K562 (cell line): ENCODE measurements at regions not wholly inside any gene's neighbourhood (a gene's known extent, or its start where the extent isn't known, plus 50 kb on each side); places are given as distances from the start of the nearest gene placed in this dataset.
A peak's percentile ranks its signal among the peaks of the same experiment; 100 is the strongest.

ENCODE experiments used
- ATAC-seq: fragments of 200-7000 bp; cut with Tn5 transposase; 3 replicates; pipeline ENCODE4 v1.9.1; 2020; ENCODE audit warnings: moderate library complexity
- BruUV-seq: library from RNA; stranded (reverse); fragments of 400-500 nt; replicated peaks from 2 replicates; lab custom pipeline; 2021; lab: Mats Ljungman, UMichigan
- CTCF ChIA-PET: fragments of 300-600 bp; formaldehyde crosslinking; extraction: SDS; loops from one replicate; lab custom pipeline; 2021; ENCODE audit warnings: low intra/inter-chr PET ratio; lab: Yijun Ruan, JAX
- POLR2A ChIA-PET: fragments of 300-600, 350-650 bp; sonication (Branson Sonifier 250); formaldehyde crosslinking; extraction: SDS; loops from one replicate; lab custom pipeline; 2021; ENCODE audit warnings: antibody characterized with exemption, inconsistent platforms; lab: Yijun Ruan, JAX
- DNase-seq, 4 experiments: peaks; one replicate each; pipeline versions ENCODE4 v3.0.0 to v3.0.0-alpha.2; 2011 to 2018; ENCODE audit warnings: low spot score in 3 of 4, mixed read lengths in 3 of 4; ENCODE audit errors: extremely low read depth in 1 of 4
- FAIRE-seq: peaks from 2 replicates; lab custom pipeline; 2011; peaks lifted over from hg19 to GRCh38; lab: Jason Lieb, UNC
- H2AFZ ChIP-seq: 2 replicates; pipeline ENCODE4 v1.6.0; 2011; ENCODE audit warnings: low read depth, low read length, control low read depth, inconsistent platforms
- H3K27ac ChIP-seq: fragments of 200-600 bp; 3 replicates; pipeline ENCODE4 v1.8.0; 2011; ENCODE audit warnings: low read depth, mild to moderate bottlenecking, control low read depth, inconsistent platforms, low read length, moderate library complexity, mixed read lengths; ENCODE audit errors: extremely low read depth
- H3K27me3 ChIP-seq, 2 experiments: fragments of 300-600 bp in 1 of 2; 2 replicates in 1 of 2; 3 replicates in 1 of 2; pipeline versions ENCODE4 v1.6.0 to v1.8.0; 2011; ENCODE audit warnings: inconsistent platforms in 2 of 2, low read length in 2 of 2, mild to moderate bottlenecking in 1 of 2, mixed read lengths in 1 of 2, moderate library complexity in 1 of 2; ENCODE audit not compliant: control insufficient read depth in 2 of 2, insufficient read depth in 2 of 2
- H3K36me3 ChIP-seq: fragments of 300-600 bp; 3 replicates; pipeline ENCODE4 v1.8.0; 2011; ENCODE audit warnings: mild to moderate bottlenecking, low read length, inconsistent platforms; ENCODE audit not compliant: control insufficient read depth, insufficient read depth
- H3K4me1 ChIP-seq, 2 experiments: fragments of 200-600 bp in 1 of 2; replicated peaks in 1 of 2; 2 replicates in 1 of 2; 3 replicates in 1 of 2; pipeline versions ENCODE4 v1.5.1 to v1.8.0; 2011; ENCODE audit warnings: inconsistent platforms in 2 of 2, low read length in 2 of 2, mild to moderate bottlenecking in 1 of 2, mixed read lengths in 1 of 2, moderate library complexity in 1 of 2; ENCODE audit not compliant: control insufficient read depth in 2 of 2, insufficient read depth in 2 of 2
- H3K4me2 ChIP-seq: 2 replicates; pipeline ENCODE4 v1.6.1; 2011; ENCODE audit warnings: low read length, control low read depth, inconsistent platforms, mixed read lengths; ENCODE audit not compliant: insufficient read depth
- H3K4me3 ChIP-seq: fragments of 200-600 bp; sonication (generic), shearing (Covaris generic); 2 replicates; pipeline ENCODE4 v1.5.1; 2016; ENCODE audit warnings: control low read depth, inconsistent platforms
- H3K79me2 ChIP-seq: fragments of 200-600 bp; 3 replicates; pipeline ENCODE4 v1.8.0; 2011; ENCODE audit warnings: low read length, inconsistent platforms; ENCODE audit not compliant: control insufficient read depth, insufficient read depth
- H3K9ac ChIP-seq, 2 experiments: 2 replicates each; pipeline versions ENCODE4 v1.6.0 to v1.6.1; 2011; ENCODE audit warnings: low read depth in 2 of 2, low read length in 2 of 2, control low read depth in 1 of 2, inconsistent platforms in 1 of 2, mild to moderate bottlenecking in 1 of 2, mixed read lengths in 1 of 2; ENCODE audit not compliant: insufficient read depth in 1 of 2
- H3K9me1 ChIP-seq: one replicate; pipeline ENCODE4 v1.6.0; 2011; ENCODE audit warnings: inconsistent platforms, mild to moderate bottlenecking, low read length, moderate library complexity; ENCODE audit not compliant: control insufficient read depth, insufficient read depth
- H3K9me3 ChIP-seq: replicated peaks from 2 replicates; pipeline ENCODE4 v1.5.1; 2011; ENCODE audit warnings: low read depth, low read length, inconsistent platforms; ENCODE audit not compliant: control insufficient read depth, insufficient read depth
- H4K20me1 ChIP-seq: replicated peaks from 2 replicates; pipeline ENCODE4 v1.6.1; 2011; ENCODE audit warnings: low read length, inconsistent platforms, mixed read lengths; ENCODE audit not compliant: control insufficient read depth, insufficient read depth
- BMI1 ChIP-seq: fragments of 150-350 bp; IDR thresholded peaks from 2 replicates; pipeline ENCODE4 v1.6.1; 2014; ENCODE audit warnings: low read length
- CC2D1A ChIP-seq: fragments of 450-650 bp; IDR thresholded peaks from 2 replicates; pipeline ENCODE4 v1.6.1; 2017; ENCODE audit warnings: mild to moderate bottlenecking
- CREM ChIP-seq: IDR thresholded peaks from 2 replicates; pipeline ENCODE4 v1.6.1; 2014; ENCODE audit warnings: antibody characterized with exemption, low read depth
- ETV6 ChIP-seq, 3 experiments: fragments of 150-350 bp in 1 of 3; sonication (generic) in 1 of 3; formaldehyde crosslinking in 1 of 3; IDR thresholded peaks; 2 replicates each; pipeline versions ENCODE4 v1.6.1 to v1.8.0; 2014 to 2022; ENCODE audit warnings: borderline replicate concordance in 2 of 3, low read depth in 2 of 3, antibody characterized with exemption in 1 of 3, low read length in 1 of 3, mild to moderate bottlenecking in 1 of 3, missing genetic modification reagents in 1 of 3
- MCM3 ChIP-seq: fragments of 450-650 bp; IDR thresholded peaks from 2 replicates; pipeline ENCODE4 v1.6.1; 2016
- RFX1 ChIP-seq: fragments of 450-650 bp; IDR thresholded peaks from 2 replicates; pipeline ENCODE4 v1.6.1; 2016; ENCODE audit warnings: mild to moderate bottlenecking, moderate library complexity
- WGBS: fragments of 100-300 bp; shearing (Covaris generic); methylation state at CpG from one replicate; pipeline ENCODE4 v1.1.6; 2016; ENCODE audit warnings: low coverage, mixed read lengths; ENCODE audit not compliant: insufficient coverage; ENCODE audit errors: missing lambda C conversion rate; 5-methylcytosine and 5-hydroxymethylcytosine counted together
- in situ Hi-C: fragments of 300-500 bp; cut with MboI; formaldehyde crosslinking; loops from 4 replicates; pipeline ENCODE4 v1.15.0; 2018; ENCODE audit warnings: inconsistent platforms, mixed read lengths
- intact Hi-C: fragments of 100-400 bp; cut with micrococcal nuclease; formaldehyde crosslinking; loops from 2 replicates; pipeline ENCODE4 v1.14.2; 2022
- TF ChIP-seq, protein P1 (sequence below): fragments of 450-650 bp; formaldehyde crosslinking; IDR thresholded peaks from 2 replicates; pipeline ENCODE4 v1.4.0; 2022; ENCODE audit warnings: mild to moderate bottlenecking, moderate library complexity
- TF ChIP-seq, protein P2 (sequence below): fragments of 450-650 bp; IDR thresholded peaks from 2 replicates; pipeline ENCODE4 v1.6.1; 2016
- TF ChIP-seq, protein P3 (sequence below), 2 experiments: IDR thresholded peaks in 1 of 2; conservative IDR thresholded peaks in 1 of 2; 2 replicates each; pipeline ENCODE4 v1.6.1; 2016; ENCODE audit warnings: low read depth in 2 of 2, mild to moderate bottlenecking in 1 of 2, missing compliant biosample characterization in 1 of 2, missing genetic modification characterization in 1 of 2, moderate library complexity in 1 of 2
- TF ChIP-seq, protein P4 (sequence below), 3 experiments: IDR thresholded peaks in 2 of 3; conservative IDR thresholded peaks in 1 of 3; 2 replicates each; pipeline ENCODE4 v1.5.1; 2011 to 2012; ENCODE audit warnings: low read length in 3 of 3, mild to moderate bottlenecking in 3 of 3, control low read depth in 2 of 3, improper control_type of control experiment in 1 of 3, inconsistent platforms in 1 of 3, low read depth in 1 of 3, mixed read lengths in 1 of 3, moderate library complexity in 1 of 3; ENCODE audit not compliant: insufficient read depth in 2 of 3

DNA sequence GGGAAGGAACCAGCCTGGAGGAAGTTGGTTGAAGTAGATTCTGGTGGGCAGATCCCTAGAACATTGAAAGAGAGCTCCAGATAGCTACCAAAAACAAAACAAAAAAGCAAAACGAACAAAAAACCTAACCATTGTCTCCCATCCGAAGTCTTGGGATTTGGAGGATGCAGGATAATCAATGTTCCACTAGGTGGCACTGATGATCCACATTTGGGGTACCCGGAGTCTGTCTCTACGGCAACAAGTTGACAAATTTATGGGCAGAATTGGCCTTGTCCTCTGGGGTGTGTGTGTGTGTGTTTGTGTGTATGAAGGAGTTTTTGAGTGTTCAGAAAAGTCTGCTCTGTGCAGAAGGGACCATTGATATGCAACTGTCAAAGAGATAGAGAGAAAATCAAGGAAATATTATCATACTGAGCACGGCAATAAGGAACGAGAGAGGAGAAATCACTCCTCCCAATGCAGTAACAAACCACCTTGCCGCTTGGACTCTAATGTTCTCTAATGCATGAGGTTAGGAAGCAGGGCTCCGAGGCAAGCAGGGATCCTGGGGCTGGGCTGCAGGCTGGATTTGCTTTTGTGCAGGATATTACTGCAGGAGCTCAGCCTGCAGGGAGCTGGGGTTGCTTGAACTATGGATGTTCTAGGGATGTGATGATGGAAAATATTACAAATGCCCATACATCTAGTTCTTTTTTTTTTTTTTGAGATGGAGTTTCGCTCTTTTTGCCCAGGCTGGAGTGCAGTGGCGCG lies 59.8 kb upstream of the KLHL25 start:
- H3K27ac ChIP-seq = no peak overlapping the region
- no peak overlapping the region for H3K9ac ChIP-seq
- no peaks in the 10 kb centered on the region for H3K4me1 ChIP-seq
- no peaks in the 10 kb centered on the region for H3K36me3 ChIP-seq
- WGBS = 17% methylated on average over 8 of the region's 11 CpGs
- no peaks in the 10 kb centered on the region for H3K79me2 ChIP-seq
- no peak overlapping the region for H3K4me3 ChIP-seq
- H2AFZ ChIP-seq = no peak overlapping the region
- peak; percentile 97 for FAIRE-seq
- no peaks in the 10 kb centered on the region for H3K9me1 ChIP-seq
- ChIA-PET POLR2A (interaction anchor here (0.6 kb wide), 1 partner anchor 1606 kb away, joined by 3 read pairs; no protein-coding TSS in a partner anchor), CTCF (interaction anchor here (0.6 kb wide), 1 partner anchor 244 kb away, joined by 3 read pairs; no protein-coding TSS in a partner anchor)
- intact Hi-C loops = loop anchor here (10.0 kb wide), 1 partner anchor 1060 kb away; no protein-coding TSS in a partner anchor
- H3K4me2 ChIP-seq = no peak overlapping the region
- H3K9me3 ChIP-seq = no peaks in the 10 kb centered on the region
- no peaks in the 10 kb centered on the region for H3K27me3 ChIP-seq
- peak; percentile 68 to 73 (median 69) for DNase-seq
- no peaks in the 10 kb centered on the region for H4K20me1 ChIP-seq
- BruUV-seq = no TSS peak
- in situ Hi-C loops = no loop called here
- ATAC-seq = peak; percentile 90
- TF ChIP-seq, protein P1, sequence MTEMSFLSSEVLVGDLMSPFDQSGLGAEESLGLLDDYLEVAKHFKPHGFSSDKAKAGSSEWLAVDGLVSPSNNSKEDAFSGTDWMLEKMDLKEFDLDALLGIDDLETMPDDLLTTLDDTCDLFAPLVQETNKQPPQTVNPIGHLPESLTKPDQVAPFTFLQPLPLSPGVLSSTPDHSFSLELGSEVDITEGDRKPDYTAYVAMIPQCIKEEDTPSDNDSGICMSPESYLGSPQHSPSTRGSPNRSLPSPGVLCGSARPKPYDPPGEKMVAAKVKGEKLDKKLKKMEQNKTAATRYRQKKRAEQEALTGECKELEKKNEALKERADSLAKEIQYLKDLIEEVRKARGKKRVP (CRISPR knock-in tag) = no peak
- TF ChIP-seq MCM3 = no peak
- no peak for TF ChIP-seq ETV6 (IDR thresholded peaks at IDR 0.05; ENCODE audit: borderline replicate concordance in 1 of 2, low read depth in 2 of 2, low read length in 1 of 2)
- TF ChIP-seq ETV6 (CRISPR knock-in tag; IDR thresholded peaks at IDR 0.05; ENCODE audit: borderline replicate concordance) = no peak
- TF ChIP-seq, protein P2, sequence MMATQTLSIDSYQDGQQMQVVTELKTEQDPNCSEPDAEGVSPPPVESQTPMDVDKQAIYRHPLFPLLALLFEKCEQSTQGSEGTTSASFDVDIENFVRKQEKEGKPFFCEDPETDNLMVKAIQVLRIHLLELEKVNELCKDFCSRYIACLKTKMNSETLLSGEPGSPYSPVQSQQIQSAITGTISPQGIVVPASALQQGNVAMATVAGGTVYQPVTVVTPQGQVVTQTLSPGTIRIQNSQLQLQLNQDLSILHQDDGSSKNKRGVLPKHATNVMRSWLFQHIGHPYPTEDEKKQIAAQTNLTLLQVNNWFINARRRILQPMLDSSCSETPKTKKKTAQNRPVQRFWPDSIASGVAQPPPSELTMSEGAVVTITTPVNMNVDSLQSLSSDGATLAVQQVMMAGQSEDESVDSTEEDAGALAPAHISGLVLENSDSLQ = peak; percentile 95
- TF ChIP-seq RFX1 = peak; percentile 92
- peak; percentile 60; the same call in 1 of the 2 replicates for TF ChIP-seq BMI1
- 0 out of 2 replicates have a peak, but pooled peaks have one; percentile 50 for TF ChIP-seq CC2D1A
- TF ChIP-seq, protein P3, sequence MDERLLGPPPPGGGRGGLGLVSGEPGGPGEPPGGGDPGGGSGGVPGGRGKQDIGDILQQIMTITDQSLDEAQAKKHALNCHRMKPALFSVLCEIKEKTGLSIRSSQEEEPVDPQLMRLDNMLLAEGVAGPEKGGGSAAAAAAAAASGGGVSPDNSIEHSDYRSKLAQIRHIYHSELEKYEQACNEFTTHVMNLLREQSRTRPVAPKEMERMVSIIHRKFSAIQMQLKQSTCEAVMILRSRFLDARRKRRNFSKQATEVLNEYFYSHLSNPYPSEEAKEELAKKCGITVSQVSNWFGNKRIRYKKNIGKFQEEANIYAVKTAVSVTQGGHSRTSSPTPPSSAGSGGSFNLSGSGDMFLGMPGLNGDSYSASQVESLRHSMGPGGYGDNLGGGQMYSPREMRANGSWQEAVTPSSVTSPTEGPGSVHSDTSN (CRISPR knock-in tag; IDR thresholded peaks at IDR 0.05; ENCODE audit: low read depth) = no peak
- TF ChIP-seq, protein P3 (tag; conservative IDR thresholded peaks at IDR 0.05; ENCODE audit: low read depth) = peak; percentile 96
- TF ChIP-seq, protein P4, sequence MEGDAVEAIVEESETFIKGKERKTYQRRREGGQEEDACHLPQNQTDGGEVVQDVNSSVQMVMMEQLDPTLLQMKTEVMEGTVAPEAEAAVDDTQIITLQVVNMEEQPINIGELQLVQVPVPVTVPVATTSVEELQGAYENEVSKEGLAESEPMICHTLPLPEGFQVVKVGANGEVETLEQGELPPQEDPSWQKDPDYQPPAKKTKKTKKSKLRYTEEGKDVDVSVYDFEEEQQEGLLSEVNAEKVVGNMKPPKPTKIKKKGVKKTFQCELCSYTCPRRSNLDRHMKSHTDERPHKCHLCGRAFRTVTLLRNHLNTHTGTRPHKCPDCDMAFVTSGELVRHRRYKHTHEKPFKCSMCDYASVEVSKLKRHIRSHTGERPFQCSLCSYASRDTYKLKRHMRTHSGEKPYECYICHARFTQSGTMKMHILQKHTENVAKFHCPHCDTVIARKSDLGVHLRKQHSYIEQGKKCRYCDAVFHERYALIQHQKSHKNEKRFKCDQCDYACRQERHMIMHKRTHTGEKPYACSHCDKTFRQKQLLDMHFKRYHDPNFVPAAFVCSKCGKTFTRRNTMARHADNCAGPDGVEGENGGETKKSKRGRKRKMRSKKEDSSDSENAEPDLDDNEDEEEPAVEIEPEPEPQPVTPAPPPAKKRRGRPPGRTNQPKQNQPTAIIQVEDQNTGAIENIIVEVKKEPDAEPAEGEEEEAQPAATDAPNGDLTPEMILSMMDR (IDR thresholded peaks at IDR 0.05 in 2 of 3, conservative IDR thresholded peaks at IDR 0.05 in 1 of 3; ENCODE audit: insufficient read depth in 2 of 3, low read depth in 1 of 3, low read length in 3 of 3) = peak; percentile 71 to 87 (median 81)
- TF ChIP-seq CREM = no peak
